Pulmonary artery endothelial cell (primary cell): ENCODE measurements at regions not wholly inside any gene's neighbourhood (a gene's known extent, or its start where the extent isn't known, plus 50 kb on each side); places are given as distances from the start of the nearest gene placed in this dataset.

Source experiments
- DNase-seq: peaks from one replicate; pipeline ENCODE4 v3.0.0-alpha.2; 2011; ENCODE audit warnings: low read depth, low spot score

DNA sequence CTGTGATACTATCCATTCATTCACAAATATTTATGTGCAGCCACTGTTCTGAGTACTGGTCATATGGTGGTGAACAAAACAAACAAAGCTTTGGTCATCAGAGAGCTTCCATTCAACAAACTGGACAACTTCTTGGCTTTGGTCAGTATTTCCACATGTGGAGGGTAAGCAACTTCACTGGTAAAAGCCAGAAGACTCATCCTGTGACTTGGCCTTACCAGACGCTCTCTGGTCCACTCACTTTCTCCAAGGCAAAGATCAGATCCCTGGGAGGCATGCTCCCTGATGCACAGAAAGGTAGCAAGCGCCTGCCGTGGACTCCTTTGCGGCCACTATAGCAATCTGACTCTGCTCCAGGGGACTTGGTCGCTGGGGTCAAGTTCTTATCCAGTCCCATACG is 179.5 kb downstream of the EN1 start:
- no peak for DNase-seq

DNA sequence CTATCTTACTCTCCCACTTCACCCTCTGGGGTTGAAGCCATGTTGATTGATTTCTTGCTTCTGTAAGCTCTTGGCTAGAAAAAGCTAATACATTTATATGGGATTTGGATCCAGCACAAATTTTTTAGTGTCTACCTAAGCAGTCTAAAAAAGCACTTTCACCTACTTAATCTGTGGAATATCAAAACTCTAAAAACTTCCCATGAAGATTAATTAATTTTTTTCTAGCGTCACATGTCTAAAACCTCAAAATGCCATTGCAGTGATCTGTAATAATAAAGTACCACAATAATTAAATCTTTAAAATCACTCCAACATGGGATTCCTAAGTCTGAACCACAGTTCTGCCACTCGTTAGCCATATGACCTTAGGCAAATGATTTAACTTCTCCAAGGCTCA is 180.1 kb downstream of the EN1 start:
- no peak for DNase-seq

DNA sequence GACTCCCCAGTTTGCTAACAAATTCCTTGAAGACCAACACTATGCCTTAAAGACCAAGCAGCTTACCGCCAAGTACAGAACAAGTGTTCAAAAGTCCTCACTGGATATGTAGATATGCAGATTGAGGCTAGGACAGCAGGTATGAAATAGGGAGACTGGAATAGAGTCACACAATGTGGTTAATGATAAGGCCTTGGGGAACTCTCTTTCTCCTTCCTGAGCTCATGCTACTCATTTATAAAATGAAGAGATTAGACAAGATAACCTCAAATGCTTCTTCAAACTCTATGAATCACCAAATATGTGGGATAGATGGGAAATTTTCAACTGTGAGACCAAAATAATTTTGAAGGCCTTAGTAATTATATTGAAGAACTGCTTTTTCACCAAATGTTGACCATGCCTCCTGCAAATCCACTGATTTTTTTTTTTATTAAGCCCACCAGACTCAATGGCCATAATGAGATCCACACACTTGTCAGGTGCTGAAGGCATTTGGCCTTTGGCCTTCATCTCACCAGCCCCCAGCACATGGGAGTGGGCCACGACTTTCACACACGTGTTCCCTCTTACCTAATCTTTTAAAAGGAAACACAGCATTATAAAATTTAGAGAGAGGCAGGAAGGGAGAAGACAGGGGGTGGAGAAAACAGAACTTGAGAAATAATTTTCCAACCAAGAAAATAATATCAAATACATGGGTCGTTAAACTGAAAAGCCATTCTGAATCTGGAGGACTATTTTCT is 181.5 kb downstream of the EN1 start:
- no peak for DNase-seq

DNA sequence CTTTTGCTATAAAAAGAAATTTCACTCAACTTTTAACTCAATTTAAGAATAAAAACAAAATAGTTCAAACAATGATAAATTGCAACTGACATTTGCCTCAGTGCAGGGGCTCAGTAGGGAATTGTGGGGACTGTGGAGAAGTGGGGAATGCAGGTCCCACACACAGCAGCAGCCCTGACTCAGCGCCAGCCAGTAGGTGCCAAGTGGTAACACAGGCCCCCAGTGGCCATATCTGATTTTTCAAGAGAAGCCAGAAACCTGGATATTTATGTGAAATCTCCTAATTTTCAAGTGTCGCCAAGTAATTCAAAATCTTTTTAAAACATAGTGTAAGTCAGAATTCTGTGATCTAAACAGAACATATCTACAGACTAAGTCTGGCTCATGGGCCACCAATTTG is 186.3 kb downstream of the EN1 start:
- no peak for DNase-seq

DNA sequence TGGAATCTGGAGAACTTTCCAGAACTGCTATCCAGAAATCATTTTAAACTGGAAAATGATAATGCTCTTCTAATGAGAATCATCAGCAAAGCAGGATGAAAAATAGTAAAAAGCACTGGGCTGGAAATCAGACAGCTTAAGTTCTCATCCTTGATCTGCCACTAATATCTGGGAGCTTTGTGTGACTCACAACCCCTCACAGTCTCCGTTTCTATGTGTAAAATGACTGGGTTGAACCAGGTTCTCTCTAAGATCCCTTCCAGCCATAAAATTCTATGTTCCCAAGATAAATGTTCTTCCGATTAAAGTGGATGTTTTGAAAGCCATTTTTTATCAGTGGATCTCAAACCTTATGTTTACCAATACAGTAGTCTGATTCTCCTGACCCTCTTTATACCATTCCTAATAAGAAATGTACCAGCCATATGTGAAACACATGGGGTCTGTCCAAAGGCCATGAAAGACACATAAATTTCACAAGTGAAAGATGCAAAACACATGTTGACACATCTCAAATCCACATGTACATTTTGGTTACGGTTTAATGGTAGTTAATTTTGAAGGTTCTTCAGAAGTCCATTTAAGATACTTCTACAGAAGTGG is 188.8 kb downstream of the EN1 start:
- no peak for DNase-seq

DNA sequence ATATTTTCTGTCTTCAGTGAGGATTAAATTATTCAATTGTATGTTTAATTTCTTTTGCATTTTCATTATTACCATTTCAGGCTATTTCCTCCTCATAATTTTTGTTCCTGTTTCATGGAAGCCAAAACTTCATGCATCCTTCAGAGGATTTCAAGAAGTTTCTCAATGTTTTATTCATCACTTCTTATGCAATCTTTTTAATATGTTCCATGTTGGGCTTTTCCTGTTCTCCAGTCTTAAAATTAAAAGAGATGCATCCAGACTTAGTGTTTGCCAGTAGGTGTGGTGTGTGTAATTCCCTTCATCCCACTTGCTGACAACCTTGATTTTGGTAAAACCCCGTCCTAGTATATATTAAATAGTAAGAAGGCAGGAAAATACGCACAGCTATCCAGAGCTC is 190.0 kb downstream of the EN1 start:
- no peak for DNase-seq

DNA sequence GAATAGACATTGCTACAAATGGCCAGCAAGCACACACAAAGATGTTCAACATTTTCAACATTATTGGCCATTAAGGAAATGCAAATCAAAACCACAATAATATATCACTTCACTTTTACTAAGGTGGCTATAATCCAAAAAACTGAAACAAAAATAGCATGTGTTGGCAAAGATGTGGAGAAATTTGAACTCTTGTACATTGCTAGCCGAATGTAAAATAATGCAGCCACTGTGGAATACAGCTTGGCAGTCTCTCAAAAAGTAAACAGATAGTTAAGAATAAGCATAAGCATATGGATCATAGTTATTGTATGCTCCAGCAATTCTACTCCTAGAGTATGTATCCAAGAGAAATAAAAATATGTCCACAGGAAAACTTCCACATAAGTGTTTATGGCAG is 192.5 kb downstream of the EN1 start:
- no peak for DNase-seq

DNA sequence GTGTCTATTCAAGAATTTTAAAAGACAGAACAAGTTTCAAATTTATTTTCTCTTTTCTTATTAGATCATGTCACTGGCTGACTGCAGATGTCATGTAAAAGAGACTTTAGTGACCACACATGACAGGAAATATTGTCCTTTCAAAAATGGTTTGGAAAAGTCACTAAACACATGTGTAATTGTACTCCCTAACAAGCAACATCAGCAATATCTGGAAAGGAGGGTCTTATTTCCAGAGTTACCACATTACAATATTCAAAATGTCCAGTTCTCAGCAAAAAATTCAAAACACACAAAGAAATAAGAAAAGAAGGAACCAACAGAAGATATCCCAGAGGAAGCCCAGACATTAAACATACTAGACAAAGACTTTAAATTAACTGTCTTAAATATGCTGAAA is 197.1 kb downstream of the EN1 start:
- no peak for DNase-seq

DNA sequence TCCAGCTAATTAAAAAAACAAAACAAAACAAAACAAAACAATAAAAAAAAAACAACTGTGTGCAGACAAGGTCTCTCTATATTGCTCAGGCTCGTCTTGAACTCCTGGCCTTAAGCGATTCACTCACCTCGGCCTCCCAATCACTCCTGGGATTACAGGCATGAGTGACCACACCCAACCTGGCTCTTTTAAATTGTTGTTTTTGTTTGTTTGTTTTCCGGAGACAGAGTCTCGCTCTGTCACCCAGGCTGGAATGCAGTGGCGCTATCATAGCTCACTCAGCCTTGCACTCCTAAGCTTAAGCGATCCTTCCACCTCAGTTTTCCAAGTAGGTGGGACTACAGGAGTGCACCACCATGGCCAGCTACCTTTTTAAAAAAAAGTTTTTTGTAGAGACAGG is 201.6 kb downstream of the EN1 start:
- DNase-seq = no peak

DNA sequence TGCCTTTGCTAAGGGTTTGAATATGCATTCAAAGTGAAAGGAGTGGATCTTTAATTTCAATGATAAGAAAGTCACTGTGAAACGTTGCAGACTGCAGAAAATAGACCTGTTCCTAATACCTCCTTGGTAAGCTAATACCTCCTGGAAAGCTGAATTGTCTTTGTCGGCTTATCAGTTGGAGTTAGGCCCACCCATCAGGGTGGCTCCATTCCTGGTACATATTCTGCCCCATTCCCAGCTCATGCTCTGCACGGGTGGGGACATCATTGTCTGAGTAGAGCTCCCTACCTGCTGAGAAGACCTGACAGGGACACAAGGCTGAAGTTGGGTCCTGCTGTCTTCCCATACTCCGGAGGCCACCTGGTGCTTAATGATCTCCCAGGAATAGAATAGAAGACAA is 203.3 kb downstream of the EN1 start:
- DNase-seq = no peak

DNA sequence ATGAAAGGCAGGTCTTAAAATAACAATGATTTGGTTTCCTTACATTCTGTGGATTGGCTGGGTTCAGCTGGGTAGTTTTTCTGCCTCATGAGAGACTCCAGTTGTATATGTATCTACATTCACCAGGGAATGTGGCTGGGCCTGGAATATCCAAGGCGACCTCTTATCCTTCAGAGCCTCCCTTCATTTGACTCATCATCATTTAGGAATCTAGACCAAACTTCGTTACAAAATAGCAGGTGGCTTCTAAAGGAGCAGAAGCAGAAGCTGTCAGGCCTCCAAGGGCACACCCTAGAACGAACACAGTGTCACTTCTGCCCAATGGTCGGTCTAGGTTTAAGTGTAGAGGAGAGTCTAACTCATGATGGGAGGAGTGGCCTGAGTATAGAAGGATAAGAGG is 204.2 kb downstream of the EN1 start:
- DNase-seq = no peak

DNA sequence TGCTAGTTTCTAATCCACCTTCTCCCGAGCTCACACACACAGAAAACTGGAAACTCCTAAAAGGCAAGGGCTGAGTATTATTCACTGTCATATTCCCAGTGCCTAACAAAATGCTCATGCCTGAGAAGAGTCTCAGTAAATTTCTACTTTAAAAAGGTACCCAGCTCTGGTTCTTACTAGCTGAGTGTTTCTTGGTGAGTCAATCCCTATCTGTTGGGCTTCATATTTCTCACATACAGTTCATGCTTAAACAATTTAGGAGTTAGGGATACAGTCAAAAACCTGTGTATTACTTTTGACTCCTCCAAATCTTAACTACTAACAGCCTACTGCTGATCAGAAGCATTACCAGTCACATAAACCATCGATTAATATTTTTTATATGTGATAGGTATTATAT is 204.9 kb downstream of the EN1 start:
- DNase-seq = no peak

DNA sequence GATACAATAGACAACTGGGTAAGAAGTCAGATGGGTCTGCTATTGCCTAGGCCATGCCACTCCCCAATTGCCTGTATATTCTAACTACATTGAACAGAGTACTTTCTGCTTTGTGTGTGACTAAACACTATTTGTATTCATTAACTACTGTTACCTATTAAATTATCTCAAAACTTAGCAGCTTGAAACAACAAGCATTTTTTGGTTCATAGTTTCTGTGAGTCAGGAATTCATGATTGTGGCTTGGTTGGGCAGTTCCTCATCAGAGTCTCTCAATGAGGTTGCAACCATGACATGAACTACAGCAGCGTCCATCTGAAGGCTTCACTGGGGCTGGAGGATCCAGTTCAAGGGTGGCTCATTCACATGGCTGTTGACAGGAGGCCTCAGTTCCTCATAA is 205.7 kb downstream of the EN1 start:
- DNase-seq = no peak

DNA sequence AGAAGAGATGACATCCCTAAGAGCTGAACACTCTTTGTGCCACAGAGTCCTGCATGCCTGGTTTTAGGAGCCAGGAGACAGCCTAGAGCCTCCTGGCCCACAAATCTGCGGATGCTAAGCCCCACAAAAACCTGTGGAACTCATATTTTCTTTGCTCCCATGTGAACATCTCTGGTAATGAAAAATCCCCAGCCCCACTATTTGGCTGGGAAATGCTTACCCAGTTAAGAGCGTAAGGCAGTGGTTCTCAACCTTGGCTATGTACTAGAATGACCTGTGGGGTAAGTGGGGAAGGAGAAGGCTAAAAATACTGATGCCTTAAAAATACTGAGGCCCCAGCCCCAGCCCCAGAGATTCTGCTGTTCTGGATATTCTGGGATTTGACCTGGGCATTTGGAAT is 208.1 kb downstream of the EN1 start:
- DNase-seq = no peak

DNA sequence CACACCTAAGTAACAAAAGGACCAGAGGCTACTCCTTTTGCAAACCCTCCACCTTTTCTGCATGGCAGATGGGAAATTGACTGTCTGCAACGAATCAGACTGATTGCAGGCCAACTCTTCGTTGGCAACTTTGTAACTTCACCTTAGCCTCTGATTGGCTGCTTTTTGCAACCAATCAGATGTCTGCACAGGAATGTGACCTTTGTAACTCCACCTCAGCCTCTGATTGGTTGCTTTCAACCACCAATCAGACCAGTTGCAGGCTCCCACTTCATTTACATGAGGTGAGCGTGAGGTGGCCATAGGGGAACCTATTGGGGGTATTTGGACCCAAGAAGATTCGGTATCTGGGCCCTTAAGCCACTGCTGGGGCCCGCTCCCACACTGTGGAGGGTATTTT is 209.0 kb downstream of the EN1 start:
- no peak for DNase-seq

DNA sequence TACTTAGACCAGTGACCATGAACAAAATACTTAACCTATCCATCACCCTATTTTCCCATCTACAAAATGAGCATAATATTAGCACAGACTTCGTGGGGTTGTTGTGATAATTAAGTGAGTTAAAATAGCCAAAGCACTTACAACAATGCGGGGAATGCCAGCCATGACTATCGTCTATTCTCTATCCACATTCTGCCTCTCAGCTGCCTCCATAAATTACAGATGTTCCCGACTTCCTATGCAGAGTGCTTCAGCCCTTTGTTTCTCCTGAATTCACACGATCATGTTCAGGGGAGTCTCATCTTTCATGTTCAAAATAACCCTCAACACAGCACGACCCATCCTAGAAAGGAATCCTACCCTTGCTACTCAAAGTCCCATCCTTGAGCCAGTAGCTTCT is 211.6 kb downstream of the EN1 start:
- DNase-seq = no peak

DNA sequence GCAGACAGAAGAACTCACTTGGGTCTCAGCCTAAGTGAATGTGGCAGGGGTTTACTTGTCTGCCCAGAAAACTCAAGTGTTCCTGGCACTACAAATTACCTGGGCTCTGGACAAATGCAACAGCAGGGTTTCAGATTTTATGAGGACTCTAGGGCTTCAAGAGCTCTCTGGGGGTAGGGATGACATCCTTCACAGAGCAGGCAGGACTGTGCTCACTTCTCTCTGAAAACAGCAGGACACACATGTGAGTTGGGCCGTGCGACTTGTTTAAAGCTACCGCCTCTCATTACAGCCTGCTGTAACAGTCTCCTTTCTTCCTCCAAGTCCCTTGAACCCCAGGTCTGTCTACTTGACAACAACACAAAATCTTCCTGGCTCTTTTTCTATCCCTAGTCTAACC is 212.6 kb downstream of the EN1 start:
- no peak for DNase-seq

DNA sequence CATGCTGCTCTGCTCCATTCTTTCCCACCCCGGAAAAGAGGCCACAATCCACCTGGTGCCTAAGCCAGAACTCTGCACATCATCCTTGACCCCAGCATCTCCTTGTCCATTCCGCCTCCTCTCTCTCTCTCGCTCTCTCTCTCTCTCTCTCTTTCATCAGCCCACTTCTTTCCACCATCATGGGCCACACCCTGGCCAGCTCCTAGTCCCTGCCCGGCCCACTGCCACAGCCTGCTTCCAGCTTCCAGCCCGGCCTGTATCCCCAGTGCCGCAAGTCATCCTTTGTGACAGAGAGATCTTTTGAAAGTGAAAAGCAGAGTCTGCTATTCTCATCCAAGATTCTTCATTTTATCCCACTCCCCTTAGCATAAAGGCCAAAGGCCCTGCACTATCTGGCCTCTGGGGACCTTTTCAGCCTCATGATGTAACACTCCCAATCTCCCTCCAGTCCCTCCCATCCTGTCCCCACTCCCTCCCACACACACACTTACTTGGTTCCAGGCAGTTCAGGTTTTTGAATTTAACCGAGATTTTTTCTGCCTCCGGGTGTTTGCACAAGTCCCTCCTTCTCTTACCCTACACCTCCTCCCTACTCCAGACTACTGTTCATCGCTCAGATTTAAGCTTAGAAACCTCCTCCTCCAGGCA is 214.0 kb downstream of the EN1 start:
- DNase-seq = no peak

DNA sequence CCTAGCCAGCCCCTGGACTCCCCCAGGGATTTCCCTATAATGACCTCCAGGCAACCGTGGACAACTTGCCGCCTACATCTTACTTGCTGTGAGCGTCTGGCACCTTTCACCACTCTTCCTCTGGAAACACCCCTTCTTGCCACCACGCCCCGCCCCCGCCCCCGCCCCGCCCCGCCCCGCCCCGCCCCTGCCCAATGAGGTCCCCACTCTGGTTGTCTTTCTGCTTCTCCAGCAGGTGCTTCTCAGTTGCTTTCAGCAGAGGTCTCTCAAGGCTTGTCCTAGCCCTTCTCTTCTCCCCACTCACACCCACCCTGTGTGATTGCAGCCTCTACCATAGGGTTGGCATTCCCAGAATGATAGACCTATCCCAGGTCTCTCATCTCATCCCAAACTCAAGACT is 214.5 kb downstream of the EN1 start:
- DNase-seq = no peak

DNA sequence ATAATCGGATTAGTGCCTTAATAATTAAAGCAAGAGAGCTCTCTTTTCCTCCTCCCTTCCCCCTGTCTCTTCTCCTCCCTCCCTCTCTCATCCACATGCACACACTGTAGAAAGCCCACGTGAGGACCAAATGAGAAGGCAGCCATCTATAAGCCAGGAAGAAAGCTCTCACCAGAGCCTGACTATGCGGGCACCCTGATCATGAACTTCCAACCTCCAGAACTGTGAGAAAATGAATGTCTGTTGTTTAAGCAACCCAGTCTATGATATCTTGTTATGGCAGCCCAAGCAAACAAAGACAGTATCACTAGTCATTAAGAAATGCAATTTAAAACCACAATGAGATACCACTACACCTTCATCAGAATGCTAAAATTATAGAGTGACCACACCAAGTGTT is 220.3 kb downstream of the EN1 start:
- no peak for DNase-seq

DNA sequence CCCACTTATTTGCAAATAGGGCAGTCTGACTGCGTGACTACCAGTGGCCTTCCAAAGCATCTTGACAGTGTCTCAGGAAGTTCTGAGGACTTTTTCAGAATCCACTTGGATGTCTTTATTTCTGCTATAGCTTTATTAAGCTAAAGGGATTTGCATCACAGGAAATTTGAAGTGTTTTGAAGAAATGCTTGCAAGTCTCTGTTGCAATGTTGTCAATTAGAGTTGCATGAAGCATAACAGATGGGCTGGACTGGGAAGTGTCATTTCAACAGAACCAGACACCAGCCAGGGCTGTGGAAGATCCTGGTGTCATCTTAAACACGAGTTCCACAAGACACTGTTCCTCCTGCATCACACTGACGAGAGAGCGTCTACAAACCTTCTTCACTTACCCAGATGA is 224.5 kb downstream of the EN1 start:
- DNase-seq = no peak

DNA sequence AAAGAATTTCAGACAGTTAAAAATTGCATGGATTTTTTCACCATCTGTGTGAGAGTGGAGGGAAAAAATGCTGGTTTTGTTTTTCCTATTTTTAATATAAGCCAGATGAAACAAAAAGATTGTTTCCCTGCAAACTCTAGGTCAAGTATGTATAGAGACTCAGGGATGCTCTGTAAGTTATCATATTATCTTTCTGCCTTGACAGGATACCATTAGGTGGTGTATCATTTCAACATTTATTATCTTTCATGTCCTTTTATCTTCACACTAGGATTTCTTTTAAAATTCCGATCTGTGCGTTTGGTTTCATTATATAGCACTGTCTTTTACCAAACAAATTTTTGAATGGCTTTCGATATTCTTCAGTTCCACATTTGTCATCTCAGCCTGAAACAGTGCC is 225.3 kb downstream of the EN1 start:
- no peak for DNase-seq

DNA sequence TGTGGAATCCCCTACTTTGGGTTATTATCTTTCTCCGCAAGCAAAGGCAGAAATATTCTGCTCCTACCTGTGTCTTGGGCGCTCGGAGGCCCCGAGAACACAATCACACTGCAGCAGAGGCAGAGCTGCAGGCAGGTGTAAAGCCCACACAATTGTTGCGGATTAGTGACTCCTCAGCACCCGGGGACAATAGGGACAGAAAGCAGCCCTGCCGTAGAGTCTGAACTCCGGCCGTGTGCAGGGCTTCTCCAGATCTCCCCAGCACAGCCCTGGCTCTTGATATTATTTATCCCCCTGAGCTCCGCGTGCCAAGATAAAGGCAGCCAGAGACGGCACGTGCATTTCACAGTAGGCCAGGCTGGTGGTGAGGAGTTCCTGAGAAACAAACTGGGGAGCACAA is 229.2 kb downstream of the EN1 start:
- DNase-seq = no peak
